GM12878 (cell line): ENCODE measurements at regions not wholly inside any gene's neighbourhood (a gene's known extent, or its start where the extent isn't known, plus 50 kb on each side); places are given as distances from the start of the nearest gene placed in this dataset.

Experiments used
- ATAC-seq: fragments of 200-7000 bp; cut with Tn5 transposase; 3 replicates; pipeline ENCODE4 v1.9.1; 2020; ENCODE audit warnings: mild to moderate bottlenecking, moderate library complexity
- BruUV-seq: library from RNA; stranded (reverse); fragments of 400-500 nt; replicated peaks from 2 replicates; lab custom pipeline; 2021; lab: Mats Ljungman, UMichigan
- CTCF ChIA-PET: fragments of 300-600 bp; sonication (Branson Sonifier 250); formaldehyde crosslinking; extraction: SDS; loops from one replicate; lab custom pipeline; 2021; ENCODE audit warnings: inconsistent platforms; lab: Yijun Ruan, JAX
- POLR2A ChIA-PET: fragments of 350-600 bp; formaldehyde crosslinking; extraction: SDS; loops from one replicate; lab custom pipeline; 2021; ENCODE audit warnings: inconsistent platforms; lab: Charles Lee
- RAD21 ChIA-PET: fragments of 300-600 bp; sonication (Branson Sonifier 250); formaldehyde crosslinking; loops from one replicate; lab custom pipeline; 2023; ENCODE audit warnings: antibody characterized with exemption; ENCODE audit not compliant: unreplicated experiment; lab: Charles Lee
- SMC1A ChIA-PET: fragments of 300-600 bp; sonication (Branson Sonifier 250); formaldehyde crosslinking; loops from one replicate; lab custom pipeline; 2023; ENCODE audit not compliant: unreplicated experiment, uncharacterized antibody; lab: Charles Lee
- DNase-seq: peaks from one replicate; pipeline ENCODE4 v3.0.0-alpha.2; 2011; ENCODE audit warnings: low read depth, low spot score
- FAIRE-seq: peaks from 3 replicates; lab custom pipeline; 2011; peaks lifted over from hg19 to GRCh38; lab: Jason Lieb, UNC
- H2AFZ ChIP-seq: 2 replicates; pipeline ENCODE4 v1.6.0; 2011; ENCODE audit warnings: low read depth, low read length, control low read depth; ENCODE audit not compliant: control insufficient read depth
- H3K27ac ChIP-seq: 2 replicates; pipeline ENCODE4 v1.5.1; 2011; ENCODE audit warnings: control low read depth; ENCODE audit not compliant: control insufficient read depth, insufficient read depth
- H3K27me3 ChIP-seq, 2 experiments: replicated peaks in 1 of 2; 2 replicates each; pipeline versions ENCODE4 v1.6.0 to v1.6.1; 2011; ENCODE audit warnings: low read length in 1 of 2; ENCODE audit not compliant: control insufficient read depth in 2 of 2, insufficient read depth in 2 of 2
- H3K36me3 ChIP-seq, 2 experiments: 2 replicates each; pipeline ENCODE4 v1.5.1; 2011; ENCODE audit warnings: low read length in 1 of 2; ENCODE audit not compliant: control insufficient read depth in 2 of 2, insufficient read depth in 2 of 2
- H3K4me1 ChIP-seq: 2 replicates; pipeline ENCODE4 v1.6.1; 2011; ENCODE audit warnings: mild to moderate bottlenecking, low read length, moderate library complexity, mixed read lengths; ENCODE audit not compliant: control insufficient read depth, insufficient read depth
- H3K4me2 ChIP-seq: 2 replicates; pipeline ENCODE4 v1.6.0; 2011; ENCODE audit warnings: control low read depth; ENCODE audit not compliant: control insufficient read depth, insufficient read depth
- H3K4me3 ChIP-seq: fragments of 200-600 bp; sonication (generic); 2 replicates; pipeline ENCODE4 v1.5.1; 2016
- H3K79me2 ChIP-seq: 2 replicates; pipeline ENCODE4 v1.6.0; 2011; ENCODE audit warnings: low read length; ENCODE audit not compliant: control insufficient read depth, insufficient read depth
- H3K9ac ChIP-seq: 2 replicates; pipeline ENCODE4 v1.8.0; 2011; ENCODE audit warnings: low read length, control low read depth, mixed read lengths; ENCODE audit not compliant: control insufficient read depth, insufficient read depth
- H3K9me3 ChIP-seq: replicated peaks from 3 replicates; pipeline ENCODE4 v1.5.1; 2011; ENCODE audit warnings: mild to moderate bottlenecking, low read length; ENCODE audit not compliant: control insufficient read depth, insufficient read depth
- H4K20me1 ChIP-seq: 2 replicates; pipeline ENCODE4 v1.6.0; 2011; ENCODE audit not compliant: control insufficient read depth, insufficient read depth
- BHLHE40 ChIP-seq, 2 experiments: fragments of 450-650 bp in 1 of 2; IDR thresholded peaks; 2 replicates each; pipeline ENCODE4 v1.6.1; 2011 to 2017; ENCODE audit warnings: low read depth in 2 of 2, borderline replicate concordance in 1 of 2, improper control_type of control experiment in 1 of 2, low read length in 1 of 2, mild to moderate bottlenecking in 1 of 2
- MLLT1 ChIP-seq: fragments of 450-650 bp; IDR thresholded peaks from 2 replicates; pipeline ENCODE4 v1.6.1; 2016; ENCODE audit warnings: mild to moderate bottlenecking
- RBBP5 ChIP-seq: fragments of 200-600 bp; sonication (generic); conservative IDR thresholded peaks from 2 replicates; pipeline ENCODE4 v1.6.1; 2016
- RFX5 ChIP-seq: IDR thresholded peaks from 2 replicates; pipeline ENCODE4 v1.6.1; 2011; ENCODE audit warnings: low read depth, low read length, improper control_type of control experiment
- SIN3A ChIP-seq: IDR thresholded peaks from 2 replicates; pipeline ENCODE4 v1.6.1; 2012; ENCODE audit warnings: low read depth, low read length, improper control_type of control experiment
- ZBTB11 ChIP-seq: fragments of 450-650 bp; formaldehyde crosslinking; IDR thresholded peaks from 2 replicates; pipeline ENCODE4 v1.5.0; 2022; ENCODE audit warnings: mild to moderate bottlenecking, missing genetic modification characterization
- WGBS: methylation state at CpG from one replicate; pipeline ENCODE4 v1.1.6; 2016; ENCODE audit warnings: low lambda C conversion rate; ENCODE audit not compliant: insufficient replicate concordance, insufficient coverage; ENCODE audit errors: missing lambda C conversion rate; 5-methylcytosine and 5-hydroxymethylcytosine counted together
- in situ Hi-C: fragments of 300-500 bp; cut with MboI; formaldehyde crosslinking; loops from 9 replicates; pipeline ENCODE4 v1.14.3; 2018; ENCODE audit warnings: mixed read lengths
- intact Hi-C: fragments of 100-400 bp; cut with micrococcal nuclease; formaldehyde crosslinking; loops from one replicate; pipeline ENCODE4 v1.14.2; 2022; ENCODE audit not compliant: unreplicated experiment

GRCh38 chr2:237264480-237265219, 149.3 kb downstream of the COL6A3 start:
- no peaks in the 10 kb centered on the region for H3K4me1 ChIP-seq
- no peaks in the 10 kb centered on the region for H4K20me1 ChIP-seq
- in situ Hi-C loops = no loop called here
- ChIA-PET RAD21 (no interaction called here), SMC1A (no interaction called here), CTCF (no interaction called here), POLR2A (no interaction called here)
- WGBS = 34% methylated on average over 18 of the region's 18 CpGs
- no peaks in the 10 kb centered on the region for H3K79me2 ChIP-seq
- no peak for FAIRE-seq
- H2AFZ ChIP-seq = no peak overlapping the region
- no peaks in the 10 kb centered on the region for H3K27me3 ChIP-seq
- no peak for DNase-seq
- no peaks in the 10 kb centered on the region for H3K36me3 ChIP-seq
- H3K4me3 ChIP-seq = no peak overlapping the region
- H3K9ac ChIP-seq = no peak overlapping the region
- no peak for TF ChIP-seq RFX5
- TF ChIP-seq ZBTB11 (CRISPR knock-in tag) = no peak
- TF ChIP-seq MLLT1 = no peak
- TF ChIP-seq SIN3A = no peak
- TF ChIP-seq BHLHE40 (IDR thresholded peaks at IDR 0.05; ENCODE audit: borderline replicate concordance in 1 of 2, low read depth in 2 of 2, low read length in 1 of 2) = no peak
- TF ChIP-seq RBBP5 = no peak
- no peaks in the 10 kb centered on the region for H3K9me3 ChIP-seq
- intact Hi-C loops = no loop called here
- H3K27ac ChIP-seq = no peak overlapping the region
- no peak overlapping the region for H3K4me2 ChIP-seq
- no TSS peak for BruUV-seq
- ATAC-seq = no peak
